CD4-positive, alpha-beta T cell treated with Interleukin-21 for 1 hour (primary cell): ENCODE measurements at regions not wholly inside any gene's neighbourhood (a gene's known extent, or its start where the extent isn't known, plus 50 kb on each side); places are given as distances from the start of the nearest gene placed in this dataset.
A peak's percentile ranks its signal among the peaks of the same experiment; 100 is the strongest.
"Not testable (repeated sequence)": the region's sequence is repeated elsewhere in the genome, so short reads cannot be mapped to it uniquely, and the experiment has no call there.

Experiments used
- DNase-seq: peaks from one replicate; pipeline ENCODE4 v3.0.0-alpha.2; 2020

DNA sequence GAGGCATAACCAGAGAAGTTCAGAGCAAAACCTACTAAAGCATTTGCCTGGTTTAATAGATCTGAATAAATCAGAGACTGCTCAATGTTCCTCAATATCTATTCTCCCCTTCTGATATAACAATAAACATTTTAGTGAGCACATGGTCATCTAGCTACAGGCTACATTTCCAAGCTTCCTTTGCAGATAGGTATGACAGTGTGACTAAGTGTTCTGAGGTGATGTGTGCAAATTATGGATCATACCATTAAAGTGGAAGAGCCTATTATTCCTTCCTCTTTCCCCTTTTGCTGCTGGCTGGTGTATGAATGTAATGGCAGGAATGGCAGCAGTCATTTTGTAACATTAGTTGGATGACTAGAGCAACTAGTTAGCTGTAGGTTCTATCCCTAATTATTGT, 285.8 kb upstream of the RASA1 start:
- no peak for DNase-seq

DNA sequence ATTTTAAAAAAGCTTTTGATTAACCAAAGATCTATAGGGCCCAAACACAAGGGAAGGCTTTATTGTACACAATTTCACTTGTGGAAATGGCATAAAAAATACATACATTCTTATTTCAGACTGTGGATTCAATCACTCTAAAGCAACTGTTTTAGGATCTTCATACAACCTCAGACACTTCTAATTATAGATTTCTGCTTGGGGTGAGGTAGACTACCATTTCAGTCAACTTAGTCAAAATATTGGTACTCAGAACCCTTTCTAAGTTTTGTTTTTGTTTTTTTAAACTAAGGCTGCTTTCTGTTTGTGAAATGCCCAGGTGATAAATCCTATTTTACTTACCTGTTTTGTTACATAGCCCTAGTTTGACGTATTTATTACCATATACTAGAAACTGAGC, 284.5 kb upstream of the RASA1 start:
- DNase-seq, result no peak

DNA sequence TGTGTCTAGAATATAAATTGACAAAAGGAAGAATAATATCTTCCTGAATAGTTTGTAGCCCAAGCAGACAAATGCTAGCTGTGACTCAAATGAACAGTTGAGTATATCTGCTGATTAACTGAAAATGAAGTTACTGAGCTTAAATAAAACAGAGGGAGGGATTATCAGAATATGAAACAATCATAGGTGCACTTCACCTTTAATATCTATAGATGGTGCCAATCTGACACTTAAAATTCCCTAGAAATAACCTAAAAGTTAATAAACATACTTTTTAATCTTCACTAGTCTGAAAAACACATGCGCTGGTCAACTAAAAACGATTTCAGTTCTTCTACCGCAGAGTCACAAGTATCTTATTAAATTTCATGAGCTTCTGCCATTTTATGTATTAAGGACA, 280.8 kb upstream of the RASA1 start:
- no peak for DNase-seq

DNA sequence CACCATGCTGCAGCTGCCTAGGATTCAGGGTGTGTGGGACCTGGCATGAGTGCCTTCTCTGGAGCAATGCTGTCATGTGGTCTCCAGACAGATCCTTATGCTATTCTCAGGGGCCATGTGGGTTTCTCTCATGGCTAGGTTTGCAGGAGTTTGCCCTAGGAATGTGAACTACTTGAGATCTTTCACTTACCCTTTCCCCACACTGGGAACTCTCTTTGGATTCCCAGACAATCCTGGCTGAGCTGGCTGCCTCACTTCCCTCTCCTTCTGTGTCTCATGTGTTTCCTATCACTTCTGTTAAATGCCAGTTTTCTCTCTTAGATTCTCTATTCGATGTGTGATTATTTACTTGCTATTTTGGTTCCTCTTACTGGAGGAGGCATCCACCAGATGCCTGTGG, 270.2 kb upstream of the RASA1 start:
- DNase-seq, result no peak

DNA sequence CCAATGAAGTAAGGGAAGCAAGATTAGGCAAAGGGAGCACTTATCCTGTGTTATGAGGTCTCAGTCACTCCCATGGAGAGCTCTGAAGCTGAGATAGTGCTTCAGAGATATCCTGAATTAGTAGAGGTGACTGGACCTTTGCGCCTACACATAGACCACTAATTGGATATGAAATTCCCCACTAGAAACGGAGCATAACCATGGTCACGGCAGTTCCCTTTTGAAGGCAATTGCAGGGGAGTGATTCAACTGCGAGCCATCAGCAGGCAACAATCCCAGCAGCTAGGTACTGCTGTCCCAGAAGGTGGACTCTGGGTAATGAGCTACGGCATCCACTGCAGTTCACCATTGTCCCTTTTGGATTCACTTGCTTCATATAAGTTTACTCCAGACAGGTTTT, 267.7 kb upstream of the RASA1 start:
- no peak for DNase-seq

DNA sequence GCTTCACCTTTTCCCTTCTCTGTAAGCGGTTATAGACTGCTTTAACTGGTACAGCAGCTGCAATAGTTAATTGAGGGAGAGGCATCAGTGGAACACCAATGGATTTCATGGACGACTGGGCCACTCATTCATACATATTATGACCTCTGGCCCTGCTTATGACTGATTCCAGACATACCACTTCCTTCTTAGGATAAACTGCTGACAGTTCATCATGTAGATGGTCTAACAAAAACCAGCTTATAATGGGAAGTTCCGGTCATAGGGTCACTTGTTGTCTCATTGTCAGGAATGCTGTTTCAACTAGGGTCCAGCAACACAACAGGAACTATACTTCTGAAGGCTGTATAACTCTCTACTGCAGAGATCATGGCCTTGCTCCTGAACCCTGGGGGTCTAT, 265.2 kb upstream of the RASA1 start:
- DNase-seq, result no peak

DNA sequence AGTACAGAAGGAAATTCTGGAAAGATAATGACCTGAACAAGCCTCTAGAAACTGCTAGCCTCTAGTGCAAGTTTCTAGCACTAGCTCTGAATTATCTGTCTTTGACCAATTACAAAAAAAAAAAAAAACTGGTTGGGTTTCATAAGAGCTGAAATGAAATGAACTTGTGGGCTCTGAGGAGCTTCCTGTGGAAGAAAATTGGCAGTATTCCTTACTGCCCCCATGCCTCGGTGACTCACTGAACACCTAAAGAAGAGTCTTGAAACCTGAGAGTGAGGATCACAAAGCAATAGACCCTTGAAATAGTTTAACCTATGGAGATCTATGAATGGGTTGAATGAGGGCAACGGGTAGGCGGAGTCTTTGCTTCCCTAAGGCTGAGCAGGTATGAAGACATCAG, 263.6 kb upstream of the RASA1 start:
- no peak for DNase-seq

DNA sequence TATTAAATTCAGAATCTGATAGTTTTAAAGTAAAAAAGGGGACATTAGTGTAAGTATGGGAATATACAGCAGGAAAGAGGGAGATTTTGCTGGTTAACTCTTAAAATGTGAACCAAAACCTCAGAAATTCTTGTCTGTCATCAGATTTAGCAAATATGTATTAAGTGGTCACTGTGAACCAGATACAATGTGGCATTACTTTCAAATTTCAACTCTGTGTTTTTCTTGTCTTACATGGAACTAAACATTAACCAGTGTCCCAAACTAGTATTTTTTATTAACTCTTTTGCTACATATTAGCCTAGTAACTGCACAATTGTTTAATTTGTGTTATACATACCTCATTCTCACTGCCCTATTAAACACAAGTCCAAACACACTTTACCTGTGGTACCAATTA, 259.9 kb upstream of the RASA1 start:
- DNase-seq, result no peak

DNA sequence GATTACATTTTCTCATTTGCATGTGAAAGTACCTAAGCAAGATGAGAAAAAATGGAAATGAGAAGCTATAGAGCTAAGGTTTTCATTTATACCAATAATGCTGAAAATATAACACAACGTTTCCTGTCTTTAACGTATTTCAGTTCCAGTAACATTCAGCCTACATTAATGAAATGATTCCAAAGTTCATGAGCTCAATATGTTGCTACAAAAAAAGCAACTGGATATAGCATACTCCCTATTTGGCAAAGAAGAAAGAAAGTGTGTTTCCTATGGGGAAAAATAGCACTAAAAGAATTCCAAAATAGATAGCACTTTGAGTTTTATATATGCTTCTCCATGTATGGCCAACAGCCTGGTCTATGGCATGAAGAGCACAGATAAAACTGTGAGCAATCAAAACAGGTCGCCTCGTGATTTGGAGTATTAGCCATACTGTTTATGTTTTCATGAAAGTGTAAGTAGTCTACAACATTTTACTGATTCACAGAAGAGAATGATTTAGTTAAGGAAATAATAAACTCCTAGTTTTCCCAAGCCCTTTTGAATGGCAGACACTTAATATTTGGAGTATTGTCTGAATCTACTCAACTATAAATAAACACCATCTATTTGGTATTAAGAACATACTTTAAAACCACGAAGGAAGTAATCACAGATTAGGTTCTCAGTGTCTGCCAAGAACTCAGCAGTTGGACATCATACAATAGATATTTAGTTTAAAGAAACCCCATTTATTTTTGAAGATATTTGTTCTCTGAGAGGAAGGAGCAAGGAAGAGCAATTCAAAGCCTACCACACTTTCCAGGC, 258.7 kb upstream of the RASA1 start:
- no peak for DNase-seq

DNA sequence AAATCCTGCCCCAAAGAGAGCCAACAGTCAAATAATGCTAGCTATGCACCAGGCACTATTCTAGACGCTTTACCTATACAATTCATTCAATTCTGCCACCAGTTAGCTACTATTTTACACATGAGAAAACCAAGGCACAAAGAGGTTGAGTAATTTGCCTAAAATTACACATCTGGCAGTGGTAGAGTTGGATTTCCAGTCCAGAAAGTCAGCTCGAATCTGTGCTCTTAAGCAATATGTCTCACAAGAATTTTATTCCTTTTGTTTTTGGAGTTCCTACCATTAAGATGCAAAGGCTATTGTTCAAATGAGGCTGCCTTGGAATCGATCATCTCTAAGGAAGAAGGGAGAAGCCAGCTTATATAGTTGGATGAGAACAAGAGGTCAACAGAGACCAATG, 256.9 kb upstream of the RASA1 start:
- DNase-seq, result no peak

DNA sequence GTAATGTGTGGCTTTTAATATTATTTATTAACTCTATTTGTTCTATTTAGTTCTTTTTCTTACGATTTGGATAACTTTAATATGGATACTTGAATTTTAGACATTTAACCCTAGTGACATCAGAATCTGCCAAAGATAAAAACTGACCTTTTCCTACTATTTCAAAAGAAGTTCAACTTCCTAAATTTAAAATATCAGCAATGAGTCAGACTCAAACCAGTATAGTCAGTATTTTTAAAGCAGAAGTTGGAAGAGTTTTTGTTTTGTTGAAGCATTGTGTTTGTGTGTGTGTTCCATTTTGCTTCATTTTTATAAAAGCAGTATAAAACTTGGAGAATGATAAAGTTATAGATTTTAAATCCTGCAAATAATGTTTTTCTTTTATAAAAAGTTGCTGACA, 251.8 kb upstream of the RASA1 start:
- no peak for DNase-seq

DNA sequence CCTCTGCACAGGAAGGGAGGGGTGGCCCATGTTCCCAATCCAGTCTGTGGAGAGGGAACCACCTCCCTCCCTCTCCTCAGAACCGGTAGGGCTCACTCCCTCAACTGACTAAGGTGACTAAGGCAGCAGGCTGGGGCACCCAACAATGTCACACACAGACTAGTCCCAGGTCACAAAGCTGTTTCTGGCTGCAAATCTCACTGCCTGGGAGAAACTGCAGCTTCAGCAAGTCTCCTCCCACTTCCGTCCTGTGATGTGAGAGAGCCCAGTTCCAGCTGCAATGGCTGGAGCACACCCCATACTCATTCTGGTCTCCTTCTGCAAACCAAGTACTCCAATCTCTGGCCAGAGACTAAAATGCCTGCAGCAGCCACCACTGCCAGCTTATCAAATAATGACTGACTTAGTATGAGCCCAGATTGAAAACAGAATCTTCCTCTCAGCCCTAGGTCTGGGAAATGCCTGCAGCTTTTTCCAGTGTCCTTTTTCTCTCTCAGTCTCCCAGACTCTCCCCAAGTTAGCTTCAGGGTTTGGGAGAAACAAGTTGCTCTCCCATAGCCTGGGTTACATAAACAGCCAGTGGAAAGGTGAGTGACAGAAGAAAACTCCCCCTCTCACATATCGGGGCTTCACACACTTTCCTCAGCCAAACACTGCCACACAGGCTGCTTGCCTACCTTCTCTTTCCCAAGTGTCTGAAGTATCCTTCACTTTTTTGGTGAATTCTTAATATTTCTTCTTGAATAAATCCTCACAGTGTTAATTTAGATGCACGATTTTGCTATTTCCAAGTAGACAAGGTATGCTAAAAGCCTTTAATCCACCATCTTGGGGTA, 247.4 kb upstream of the RASA1 start:
- DNase-seq, result peak; percentile 41

DNA sequence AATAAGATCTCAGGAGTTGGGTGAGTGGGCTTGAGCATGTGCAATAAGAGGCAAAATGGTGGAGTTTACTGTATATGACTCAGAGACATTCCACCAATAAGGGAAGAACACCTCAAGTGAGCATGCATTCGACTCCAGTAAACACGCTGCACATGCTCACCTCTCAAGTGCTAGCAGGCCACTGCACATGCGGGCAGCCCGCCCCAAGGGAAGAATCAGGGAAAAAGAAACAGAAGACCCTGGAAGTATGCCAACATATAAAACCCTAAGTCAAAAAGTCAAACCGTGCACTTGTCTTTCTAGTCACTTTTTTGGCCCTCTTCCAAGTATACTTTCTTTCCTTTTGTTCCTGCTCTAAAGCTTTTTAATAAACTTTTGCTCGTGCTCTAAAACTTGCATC, 245.3 kb upstream of the RASA1 start:
- no peak for DNase-seq

DNA sequence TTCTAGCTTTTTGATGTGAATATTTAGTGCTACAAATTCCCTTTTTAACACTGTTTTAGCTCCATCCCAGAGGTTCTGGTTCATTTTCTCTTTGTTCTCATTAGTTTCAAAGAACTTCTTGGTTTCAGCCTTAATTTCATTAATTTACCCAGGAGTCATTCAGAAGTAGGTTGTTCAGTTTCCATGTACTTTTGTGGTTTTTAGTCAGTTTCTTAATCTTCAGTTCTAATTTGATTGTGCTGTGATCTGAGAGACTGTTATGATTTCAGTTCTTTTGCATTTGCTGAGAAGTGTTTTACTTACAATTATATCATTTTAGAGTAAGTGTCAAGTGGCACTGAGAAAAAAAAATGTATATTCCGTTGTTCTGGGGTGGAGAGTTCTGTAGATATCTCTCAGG, 240.1 kb upstream of the RASA1 start:
- DNase-seq, result no peak

DNA sequence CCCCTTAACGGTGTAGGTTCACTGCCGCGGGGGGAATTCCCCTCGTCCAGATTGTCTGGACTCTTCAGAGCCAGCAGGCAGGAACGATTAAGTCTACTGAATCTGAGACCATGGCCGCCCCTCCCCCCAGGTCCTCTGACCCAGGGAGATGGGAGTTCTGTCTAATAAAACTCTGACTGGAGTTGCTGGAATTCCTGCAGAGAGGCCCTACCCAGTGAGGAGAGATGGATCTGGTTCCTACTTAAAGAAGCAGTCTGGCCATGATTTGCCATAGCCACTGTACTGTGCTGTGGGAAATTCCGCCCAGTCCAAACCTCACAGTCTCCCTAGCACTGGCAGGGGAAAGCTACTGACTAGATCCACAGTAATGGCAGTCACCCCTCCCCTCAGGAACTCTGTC, 237.7 kb upstream of the RASA1 start:
- DNase-seq, result no peak

DNA sequence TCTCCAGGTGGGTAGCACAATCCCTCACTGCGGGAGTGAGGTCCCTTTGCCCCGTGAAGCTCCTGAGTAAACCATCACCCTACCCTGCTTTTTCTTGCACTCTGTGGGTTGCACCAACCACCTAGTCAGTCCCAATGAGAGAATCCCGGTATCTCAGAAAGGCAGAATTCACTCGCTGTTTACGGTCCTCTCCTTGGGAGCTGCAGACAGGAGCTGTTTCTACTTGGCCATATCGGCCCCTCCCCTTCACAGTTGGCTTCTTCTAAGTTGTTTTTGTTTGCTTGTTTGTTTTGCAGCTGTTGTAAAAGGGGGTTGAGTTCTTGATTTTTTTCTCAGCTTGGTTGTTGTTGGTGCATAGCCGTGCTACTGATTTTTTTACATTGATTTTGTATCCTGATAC, 237.0 kb upstream of the RASA1 start:
- DNase-seq, result no peak

DNA sequence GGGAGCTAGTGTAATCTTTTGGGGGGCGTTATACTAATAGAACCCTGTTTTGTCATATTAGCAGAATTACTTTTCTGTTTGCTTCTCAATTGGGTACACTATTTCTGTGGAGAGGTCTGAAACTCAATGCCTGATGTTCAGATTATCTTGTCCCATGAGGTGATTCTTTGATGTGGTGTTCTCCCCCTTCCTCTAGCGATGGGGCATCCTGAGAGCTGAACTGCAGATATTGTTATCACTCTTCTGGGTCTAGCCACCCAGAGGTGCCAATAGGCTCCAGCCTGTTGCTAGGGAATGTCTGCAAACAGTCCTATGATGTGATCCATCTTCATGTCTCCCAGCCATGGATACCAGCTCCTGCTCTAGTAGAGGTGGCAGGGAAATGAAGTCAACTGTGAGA, 233.1 kb upstream of the RASA1 start:
- DNase-seq, result no peak

DNA sequence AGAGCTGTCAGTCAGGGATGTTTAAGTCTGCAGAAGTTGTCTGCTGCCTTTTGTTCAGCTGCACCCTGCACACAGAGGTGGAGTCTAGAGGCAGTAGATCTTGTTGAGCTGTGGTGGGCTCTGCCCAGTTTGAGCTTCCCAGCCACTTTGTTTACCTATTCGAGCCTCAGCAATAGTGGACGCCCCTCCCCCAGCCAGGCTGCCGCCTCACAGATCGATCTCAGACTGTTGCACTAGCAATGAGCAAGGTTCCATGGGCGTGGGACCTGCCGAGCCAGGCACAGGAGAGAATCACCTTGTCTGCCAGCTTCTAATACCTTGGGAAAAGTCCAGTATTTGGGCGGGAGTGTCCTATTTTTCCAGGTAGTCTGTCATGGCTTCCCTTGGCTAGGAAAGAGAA, 225.1 kb upstream of the RASA1 start:
- DNase-seq, result no peak

DNA sequence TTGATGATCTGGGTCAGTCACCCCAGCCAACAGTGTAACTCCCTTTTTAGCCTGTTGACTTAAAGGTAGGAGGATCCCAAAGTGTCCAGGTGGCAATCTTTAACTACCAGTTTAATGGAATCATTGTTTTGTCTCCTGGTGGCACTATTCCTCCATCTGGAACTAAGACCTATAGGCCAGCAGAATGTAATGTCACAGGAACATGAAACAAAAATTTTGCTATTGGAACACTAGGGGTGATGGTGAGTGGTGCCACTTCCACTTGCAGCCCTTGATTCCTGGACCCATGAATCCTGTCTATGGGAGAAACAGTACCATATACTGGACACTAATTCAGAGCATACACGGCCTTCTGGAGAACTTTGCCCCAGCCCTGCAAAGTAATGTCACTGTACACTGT, 219.5 kb upstream of the RASA1 start:
- peak; percentile 1 for DNase-seq

DNA sequence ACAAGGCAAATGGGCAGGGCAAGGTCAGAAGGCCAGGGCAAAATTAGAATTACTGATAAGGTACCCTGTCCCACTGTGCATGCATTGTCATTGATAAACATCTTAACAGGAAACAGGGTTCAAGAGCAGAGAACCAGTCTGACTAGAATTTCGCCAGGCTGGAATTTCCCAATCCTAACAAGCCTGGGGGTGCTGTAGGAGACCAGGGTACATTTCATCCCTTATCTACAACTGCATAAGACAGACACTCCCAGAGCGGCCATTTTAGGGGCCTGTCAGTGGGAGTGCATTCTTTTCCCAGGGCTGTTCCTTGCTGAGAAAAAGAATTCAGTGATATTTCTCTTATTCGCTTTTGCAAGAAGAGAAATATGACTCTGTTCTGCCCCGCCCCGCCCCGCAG, 218.7 kb upstream of the RASA1 start:
- not testable (repeated sequence) for DNase-seq

DNA sequence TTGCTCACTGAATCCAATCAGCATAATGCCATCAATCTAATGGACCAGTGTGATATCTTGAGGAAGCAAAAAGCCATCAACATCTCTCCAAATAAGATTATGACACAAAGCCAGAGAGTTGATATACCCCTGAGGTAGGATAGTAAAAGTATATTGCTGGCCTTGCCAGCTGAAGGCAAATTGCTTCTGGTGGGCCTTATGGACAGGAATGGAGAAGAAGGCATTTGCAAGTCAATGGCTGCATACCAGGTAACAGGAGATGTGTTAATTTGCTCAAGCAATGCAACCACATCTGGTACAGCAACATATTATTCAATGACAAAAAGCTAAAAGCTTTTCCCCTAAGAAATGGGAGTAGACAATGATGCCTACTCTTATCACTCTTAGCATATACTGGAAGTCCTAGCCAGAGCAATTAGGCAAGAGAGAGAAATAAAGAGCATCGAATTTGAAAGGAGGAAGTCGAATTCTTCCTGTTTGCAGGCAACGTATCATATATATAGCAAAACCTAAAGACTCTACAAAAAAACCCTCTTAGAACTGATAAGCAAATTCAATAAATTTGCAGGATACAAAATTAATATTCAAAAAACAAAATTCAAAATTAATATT, 216.1 kb upstream of the RASA1 start:
- no peak for DNase-seq

DNA sequence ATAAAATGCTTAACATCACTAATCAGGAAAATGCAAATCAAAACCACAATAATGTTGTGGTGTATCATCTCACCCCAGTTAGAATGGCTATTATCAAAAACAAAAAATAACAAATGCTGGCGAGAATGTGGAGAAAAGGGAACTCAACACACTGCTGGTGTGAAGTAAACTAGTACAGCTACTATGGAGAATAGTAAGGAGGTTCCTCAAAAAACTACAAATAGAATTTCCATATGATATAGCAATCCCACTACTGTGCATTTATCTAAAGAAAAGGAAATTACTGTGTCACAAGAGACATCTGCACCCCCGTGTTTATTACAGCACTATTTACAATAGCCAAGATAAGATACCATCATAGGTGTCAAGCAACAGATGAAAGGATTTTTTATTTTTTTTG, 214.5 kb upstream of the RASA1 start:
- DNase-seq, result no peak

DNA sequence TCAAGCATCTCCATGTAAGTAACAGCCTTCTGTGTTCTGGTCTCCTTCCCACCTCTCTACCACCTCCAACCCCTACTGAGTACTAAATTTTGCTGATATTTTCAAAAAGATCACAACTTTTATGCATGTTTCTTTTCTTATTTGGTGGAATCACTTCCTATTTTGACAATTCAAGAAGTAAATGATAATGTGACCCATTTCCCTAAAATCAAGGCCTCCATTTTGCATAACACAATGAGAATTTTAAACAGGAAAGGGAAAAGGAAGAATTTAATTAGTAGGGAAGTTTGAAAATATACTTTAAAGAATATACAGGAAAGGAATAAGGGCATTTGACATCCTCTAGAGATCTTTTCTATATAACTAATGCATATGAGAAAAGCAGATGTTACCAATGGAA, 212.9 kb upstream of the RASA1 start:
- DNase-seq, result no peak

DNA sequence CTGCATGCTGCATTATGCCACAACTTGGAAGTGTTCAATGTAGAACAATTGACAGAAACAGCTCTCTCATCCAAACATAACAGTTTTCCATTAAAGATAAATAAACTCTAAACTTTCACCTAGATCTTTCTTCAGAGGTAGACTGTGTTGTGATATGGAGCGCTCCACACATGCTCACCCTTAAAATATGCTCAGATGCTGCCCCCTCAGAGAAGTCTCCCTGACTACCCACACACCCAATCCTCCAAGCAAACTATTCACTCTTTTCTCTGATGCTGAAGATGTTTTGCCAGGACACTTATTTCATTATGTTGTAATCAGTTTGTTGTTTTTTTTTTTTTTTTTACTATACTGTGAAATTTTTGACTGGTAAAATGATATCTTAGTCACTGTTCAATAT, 206.6 kb upstream of the RASA1 start:
- no peak for DNase-seq
